ENCODE measurements at regions not wholly inside any gene's neighbourhood (a gene's known extent, or its start where the extent isn't known, plus 50 kb on each side); places are given as distances from the start of the nearest gene placed in this dataset.

GRCh38 chr9:13598738-13599137 lies 319.2 kb upstream of the MPDZ start:
- TF ChIP-seq, protein P1, sequence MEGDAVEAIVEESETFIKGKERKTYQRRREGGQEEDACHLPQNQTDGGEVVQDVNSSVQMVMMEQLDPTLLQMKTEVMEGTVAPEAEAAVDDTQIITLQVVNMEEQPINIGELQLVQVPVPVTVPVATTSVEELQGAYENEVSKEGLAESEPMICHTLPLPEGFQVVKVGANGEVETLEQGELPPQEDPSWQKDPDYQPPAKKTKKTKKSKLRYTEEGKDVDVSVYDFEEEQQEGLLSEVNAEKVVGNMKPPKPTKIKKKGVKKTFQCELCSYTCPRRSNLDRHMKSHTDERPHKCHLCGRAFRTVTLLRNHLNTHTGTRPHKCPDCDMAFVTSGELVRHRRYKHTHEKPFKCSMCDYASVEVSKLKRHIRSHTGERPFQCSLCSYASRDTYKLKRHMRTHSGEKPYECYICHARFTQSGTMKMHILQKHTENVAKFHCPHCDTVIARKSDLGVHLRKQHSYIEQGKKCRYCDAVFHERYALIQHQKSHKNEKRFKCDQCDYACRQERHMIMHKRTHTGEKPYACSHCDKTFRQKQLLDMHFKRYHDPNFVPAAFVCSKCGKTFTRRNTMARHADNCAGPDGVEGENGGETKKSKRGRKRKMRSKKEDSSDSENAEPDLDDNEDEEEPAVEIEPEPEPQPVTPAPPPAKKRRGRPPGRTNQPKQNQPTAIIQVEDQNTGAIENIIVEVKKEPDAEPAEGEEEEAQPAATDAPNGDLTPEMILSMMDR (IDR thresholded peaks at IDR 0.05) = no peak
- TF ChIP-seq POLR2A (IDR thresholded peaks at IDR 0.05) (no peak), EP300 (IDR thresholded peaks at IDR 0.05) (no peak)
